Adrenal gland (tissue), 5 donors: ENCODE measurements at regions not wholly inside any gene's neighbourhood (a gene's known extent, or its start where the extent isn't known, plus 50 kb on each side); places are given as distances from the start of the nearest gene placed in this dataset.

Experiments used
- CTCF ChIP-seq, 6 experiments: fragments of 450-650 bp in 4 of 6; fragments of 200-600 bp in 2 of 6; sonication (generic) in 1 of 6; IDR thresholded peaks; 1 replicate in 5 of 6; 2 replicates in 1 of 6; pipeline versions ENCODE4 v1.5.1 to v1.8.0; 2016 to 2021; ENCODE audit warnings: antibody characterized with exemption in 6 of 6, mild to moderate bottlenecking in 2 of 6, moderate library complexity in 1 of 6
- POLR2A ChIP-seq, 2 donors: fragments of 450-650 bp; IDR thresholded peaks; one replicate each; pipeline ENCODE4 v1.6.1; 2017; ENCODE audit warnings: antibody characterized with exemption in 2 of 2, mild to moderate bottlenecking in 2 of 2, moderate library complexity in 1 of 2
- donor health status: DM: no; HTN: no; CAD: no.

- TF ChIP-seq CTCF (IDR thresholded peaks at IDR 0.05), result no peak
- no peak for TF ChIP-seq POLR2A (IDR thresholded peaks at IDR 0.05)
Observed at GRCh38 chr2:67318993-67319481, 78.1 kb upstream of the ETAA1 start.
